GM19467 (cell line): ENCODE measurements at regions not wholly inside any gene's neighbourhood (a gene's known extent, or its start where the extent isn't known, plus 50 kb on each side); places are given as distances from the start of the nearest gene placed in this dataset.

Experiments
- ATAC-seq: cut with Tn5 transposase; IDR thresholded peaks from one replicate; pipeline ENCODE4 v1.9.1; 2021; ENCODE audit warnings: mild to moderate bottlenecking, moderate library complexity; ENCODE audit not compliant: unreplicated experiment

DNA sequence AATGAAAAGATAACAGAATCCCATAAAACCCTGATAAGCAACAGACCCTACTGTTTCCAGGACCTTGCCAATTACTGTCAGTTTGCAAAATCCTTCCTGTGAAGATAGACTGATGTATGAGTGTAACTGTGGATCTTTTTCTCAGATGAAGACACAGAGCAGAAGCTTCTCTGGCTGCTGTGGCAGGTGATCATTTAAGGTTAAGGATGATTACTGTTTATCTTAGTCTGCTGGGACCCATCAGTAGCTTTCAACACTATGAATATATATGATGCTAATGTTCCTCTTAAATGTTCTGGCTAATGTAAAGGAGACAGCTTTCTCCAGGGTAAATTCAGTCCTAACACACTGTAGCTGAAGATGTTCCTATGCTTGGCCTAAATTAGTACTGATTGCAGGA is 56.0 kb upstream of the CTTNBP2 start:
- no peak for ATAC-seq

DNA sequence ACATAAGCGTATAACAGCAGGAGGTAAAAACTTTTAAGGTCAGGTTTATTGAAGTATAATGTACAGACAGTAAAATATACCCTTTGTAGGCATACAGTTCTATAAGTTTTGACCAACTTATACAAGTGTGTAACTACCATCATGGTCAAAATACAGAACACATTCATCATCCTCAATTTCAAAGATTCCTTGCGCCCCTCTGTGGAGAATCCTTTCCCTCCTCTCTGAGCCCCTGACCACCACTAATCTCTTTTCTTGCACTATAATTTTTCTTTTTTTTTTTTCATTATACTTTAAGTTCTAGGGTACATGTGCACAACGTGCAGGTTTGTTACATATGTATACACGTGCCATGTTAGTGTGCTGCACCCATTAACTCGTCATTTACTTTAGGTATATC is 58.1 kb upstream of the CTTNBP2 start:
- no peak for ATAC-seq

DNA sequence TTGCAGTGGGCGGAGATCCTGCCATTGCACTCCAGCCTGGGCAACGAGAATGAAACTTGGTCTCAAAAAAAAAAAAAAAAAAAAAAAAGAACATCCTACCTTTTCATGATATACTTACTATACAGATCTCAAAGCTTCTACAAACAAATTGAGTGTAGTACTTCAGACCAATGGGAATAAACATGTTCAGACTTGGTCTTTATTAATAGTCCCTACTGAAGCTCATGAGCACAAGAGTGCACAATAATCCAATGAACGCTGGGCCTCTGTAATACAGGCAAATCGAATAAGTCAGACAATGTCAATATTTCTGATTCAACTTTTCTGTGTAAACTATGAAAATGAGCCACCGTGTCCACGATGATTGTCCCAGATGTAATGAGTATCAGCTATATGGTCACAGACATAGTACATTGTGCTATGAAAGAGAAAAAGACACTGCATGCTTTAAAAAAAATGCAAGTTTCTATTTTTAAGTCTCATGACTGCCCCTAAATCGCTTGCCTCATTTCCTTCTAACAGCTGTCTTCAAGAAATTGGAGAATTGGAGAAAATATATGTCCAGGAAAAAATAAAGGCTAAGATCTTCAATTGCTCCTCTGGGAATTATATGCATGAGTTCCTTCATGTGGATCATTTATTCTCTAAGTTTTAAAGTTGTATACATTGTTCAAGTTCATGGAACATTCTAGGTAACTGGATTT is 64.0 kb upstream of the CTTNBP2 start:
- no peak for ATAC-seq

DNA sequence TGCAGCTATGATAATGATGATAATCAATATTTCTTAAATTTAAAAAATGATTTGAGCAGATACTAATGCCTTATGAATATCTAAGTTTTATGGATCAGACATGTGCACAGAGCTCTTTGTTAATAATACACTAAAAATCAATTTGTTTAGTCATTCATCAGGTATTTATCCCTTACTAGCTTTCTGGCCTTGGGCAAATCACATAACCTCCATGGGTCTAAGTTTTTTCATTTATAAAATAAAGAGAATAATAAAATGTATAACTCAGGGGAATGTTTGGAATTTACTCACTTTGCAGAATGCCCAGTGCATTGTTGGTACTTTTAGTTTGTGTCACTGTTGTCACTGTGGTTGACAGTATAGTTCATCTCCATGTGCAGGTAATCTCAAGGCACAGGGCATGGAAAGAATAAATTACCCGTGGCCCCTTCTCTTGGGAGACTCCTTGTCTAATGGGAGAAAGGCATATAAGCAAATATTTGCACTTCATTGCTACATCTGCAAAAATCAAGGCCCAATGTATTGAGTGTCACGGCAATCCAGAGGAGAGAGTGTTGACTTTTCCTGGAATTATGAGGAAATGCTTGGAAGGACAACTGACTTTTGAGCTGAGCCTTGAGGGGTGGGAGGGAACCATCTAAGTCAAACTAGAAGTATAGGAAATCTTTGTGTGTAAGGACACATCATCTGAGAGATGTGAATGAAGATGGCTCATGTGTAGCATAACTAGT is 64.7 kb upstream of the CTTNBP2 start:
- ATAC-seq, result no peak

DNA sequence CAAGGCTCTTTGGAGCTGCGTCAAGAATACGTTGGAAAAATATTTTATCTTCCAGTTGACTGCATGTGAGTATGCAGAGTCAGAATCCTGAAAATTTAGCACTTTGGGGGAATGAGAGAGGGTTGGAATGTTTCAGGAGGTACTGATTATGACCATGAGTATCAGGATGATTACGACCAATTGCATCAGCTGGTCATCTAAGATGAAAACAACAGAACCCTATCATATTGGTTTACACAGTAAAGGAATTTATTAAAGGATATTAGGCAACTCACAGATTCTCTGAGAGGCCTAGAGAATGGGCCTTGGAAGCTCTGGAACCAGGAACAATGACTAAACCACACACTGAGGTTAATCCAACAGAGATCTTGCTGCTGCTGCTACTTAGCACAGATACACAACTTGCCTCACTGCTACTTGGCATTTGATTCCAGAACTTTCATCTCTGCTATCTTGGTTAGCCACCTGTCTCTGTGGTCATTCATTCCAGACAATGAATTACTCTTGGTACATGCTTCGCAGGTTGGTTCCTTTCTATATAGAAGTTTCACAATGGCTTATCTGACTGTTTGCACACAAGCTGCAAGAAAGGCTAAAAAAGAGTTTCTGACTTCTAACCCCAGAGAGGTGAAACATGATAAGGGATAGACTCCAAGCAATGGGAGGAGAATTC is 68.0 kb upstream of the CTTNBP2 start:
- no peak for ATAC-seq

DNA sequence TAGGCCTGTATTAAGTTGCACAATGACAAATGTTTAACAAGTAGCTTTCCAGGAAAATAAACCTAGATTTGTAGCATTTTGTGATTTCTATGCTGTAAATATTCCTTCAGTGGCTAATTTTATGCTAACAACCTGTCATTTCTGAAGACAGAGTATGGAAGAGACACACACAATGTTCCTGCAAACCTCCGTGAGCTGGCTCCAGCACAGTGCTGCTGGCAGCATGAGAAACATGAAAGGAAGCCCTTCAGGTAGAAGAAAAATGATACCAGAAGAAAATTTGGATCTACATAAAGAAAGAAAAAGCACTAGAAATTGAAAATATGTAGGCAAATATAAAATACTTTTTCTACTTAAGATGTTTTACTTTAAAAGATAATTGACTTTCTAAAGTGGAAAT is 69.5 kb upstream of the CTTNBP2 start:
- no peak for ATAC-seq

DNA sequence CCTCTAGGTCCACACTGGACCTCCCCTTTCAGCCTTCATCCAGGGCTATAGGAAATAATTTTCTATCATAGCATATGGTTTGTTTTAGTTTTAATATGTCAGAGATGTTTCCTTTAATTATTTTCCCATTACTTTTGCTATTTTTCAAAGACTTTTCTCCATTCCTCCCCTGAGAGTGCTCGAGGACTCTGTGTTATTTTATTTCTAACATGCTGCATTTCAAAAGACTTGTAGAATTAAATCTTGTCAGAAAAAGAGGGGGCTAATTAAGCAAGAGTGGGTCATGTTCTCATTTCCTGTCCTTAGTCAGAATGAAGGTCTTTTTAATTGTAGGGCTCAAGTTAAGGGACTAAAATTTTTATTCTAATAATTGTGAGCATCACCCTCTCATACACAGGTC is 71.6 kb upstream of the CTTNBP2 start:
- ATAC-seq, result no peak

DNA sequence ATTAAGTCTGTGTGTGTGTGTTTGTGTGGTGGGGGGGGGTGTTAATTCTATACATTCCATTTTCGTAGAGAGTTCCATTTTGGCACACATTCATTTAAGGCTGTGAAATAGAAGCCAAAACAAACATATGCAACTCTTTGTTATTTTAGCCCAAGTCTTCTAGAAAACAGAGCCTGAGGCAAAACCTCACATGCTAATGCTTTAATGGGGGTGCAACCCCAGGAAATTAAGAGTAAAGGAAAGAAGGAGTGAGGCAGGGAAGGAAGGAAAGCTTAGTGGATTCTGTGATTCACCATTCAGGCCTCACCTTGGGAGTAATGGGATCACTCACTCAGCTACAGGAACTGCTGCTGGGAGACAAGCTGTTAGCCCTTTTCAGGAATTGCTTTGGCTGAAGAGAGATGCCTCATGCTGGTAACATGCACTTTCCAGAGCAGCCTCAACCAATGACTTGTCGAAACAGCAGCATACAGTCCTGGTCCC is 73.0 kb upstream of the CTTNBP2 start:
- ATAC-seq, result no peak

DNA sequence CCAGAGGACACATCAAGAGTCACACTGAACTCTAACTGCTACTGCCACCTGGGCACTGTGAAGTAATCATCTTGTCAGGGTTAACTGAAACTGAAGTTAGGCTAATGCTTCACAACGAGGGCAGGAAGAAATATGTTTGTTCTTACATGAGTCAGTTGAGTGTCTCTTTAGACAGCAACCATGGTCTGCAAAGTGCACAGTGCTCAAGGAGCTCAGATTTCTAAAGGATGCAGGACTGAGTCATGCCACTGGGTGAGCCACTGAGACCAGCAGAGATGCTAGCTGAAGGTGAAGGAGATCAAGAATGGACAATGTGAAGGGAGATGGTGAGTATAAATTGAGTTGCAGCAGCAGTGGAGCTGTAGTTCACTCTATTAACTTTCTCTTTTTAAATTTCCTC is 76.0 kb upstream of the CTTNBP2 start:
- ATAC-seq, result no peak

DNA sequence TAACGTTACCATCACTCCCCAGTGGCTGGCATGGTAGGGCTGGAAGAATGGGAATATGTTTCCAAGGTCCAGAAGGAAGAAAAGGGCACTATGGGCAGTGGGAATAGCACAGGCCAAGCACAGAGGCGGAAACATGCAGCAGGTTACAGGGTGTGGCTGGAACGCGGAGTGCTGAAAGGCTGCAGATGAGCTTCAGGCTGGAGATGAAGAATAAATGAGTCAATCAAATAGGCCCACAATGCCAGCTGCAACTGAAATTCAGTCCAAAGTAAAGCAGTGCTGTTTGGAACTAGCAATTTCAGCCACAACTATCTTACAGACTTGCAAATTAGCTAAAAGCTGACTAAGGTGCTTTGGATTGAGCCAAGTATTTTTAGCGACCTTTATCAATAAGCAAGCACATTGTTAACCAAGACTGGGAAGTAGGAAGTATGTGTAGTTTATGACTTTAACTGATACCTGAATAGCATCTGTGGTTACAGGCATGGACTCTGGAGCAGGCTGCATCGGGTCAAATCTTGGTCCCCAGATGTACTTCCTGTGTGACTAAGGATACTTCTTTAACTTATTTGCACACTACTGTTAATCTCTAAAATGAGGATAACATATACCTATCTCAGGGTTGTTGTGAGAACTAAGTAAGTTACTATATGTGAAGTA is 77.5 kb upstream of the CTTNBP2 start:
- ATAC-seq, result no peak

DNA sequence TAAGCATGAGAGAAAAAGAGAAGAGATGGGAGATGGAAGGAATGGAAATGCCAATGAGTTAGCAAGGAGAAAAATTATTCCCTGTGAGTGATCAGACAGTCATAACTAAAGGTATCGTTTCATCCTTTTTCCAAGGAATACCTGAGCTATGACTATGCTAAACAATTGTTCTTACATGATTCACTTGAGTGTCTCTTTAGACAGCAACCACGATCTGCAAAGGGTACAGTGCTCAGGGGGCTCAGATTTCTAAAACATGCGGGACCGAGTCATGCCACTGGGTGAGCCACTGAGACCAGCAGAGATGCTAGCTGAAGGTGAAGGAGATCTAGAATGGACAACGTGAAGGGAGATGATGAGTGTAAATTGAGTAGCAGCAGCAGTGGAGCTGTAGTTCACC is 78.0 kb upstream of the CTTNBP2 start:
- ATAC-seq, result no peak

DNA sequence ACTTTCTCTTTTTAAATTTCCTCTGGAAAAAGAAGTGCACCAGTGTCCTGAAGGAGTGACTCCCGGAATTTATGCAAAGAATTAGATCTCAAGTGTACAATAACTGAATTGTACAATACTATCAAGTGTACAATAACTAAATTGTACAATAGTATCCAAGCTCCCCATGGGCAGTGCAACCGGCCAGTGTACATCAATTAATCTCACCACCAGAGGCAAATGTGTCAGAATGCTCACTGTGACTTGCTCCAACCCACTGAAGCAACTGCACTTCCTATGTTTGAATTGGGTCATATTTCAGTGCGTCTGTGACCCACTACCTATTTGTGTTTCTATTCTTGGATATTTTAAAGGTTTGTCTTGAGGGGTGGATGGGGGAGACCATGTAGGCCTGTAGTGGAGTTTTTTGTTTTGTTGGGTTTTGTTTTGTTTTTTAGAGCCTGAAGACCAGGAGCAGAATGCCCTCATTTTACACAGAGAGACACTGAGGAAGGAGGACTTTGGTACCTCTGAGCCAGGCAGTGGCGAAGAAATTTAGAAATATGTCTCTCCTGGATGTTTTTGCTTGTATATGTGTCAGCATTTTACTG is 78.5 kb upstream of the CTTNBP2 start:
- ATAC-seq, result no peak

DNA sequence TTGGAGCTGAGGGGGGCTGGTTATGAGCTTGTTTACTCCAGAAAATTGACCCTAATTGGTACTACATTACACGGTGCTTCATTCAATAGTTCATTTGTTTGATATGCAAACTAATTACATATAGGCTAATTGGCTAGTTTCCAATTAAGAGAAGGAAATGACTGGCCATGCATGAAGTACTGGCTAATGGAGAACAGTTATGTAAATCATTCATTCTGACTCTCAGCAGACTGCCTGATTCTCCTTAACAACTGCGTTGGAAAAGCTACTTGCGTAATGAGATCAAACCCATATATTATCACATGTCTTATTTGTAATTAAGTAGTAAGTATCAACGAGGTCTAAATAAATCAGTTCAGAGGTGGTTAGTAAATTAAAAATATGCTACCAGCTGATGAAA is 81.8 kb upstream of the CTTNBP2 start:
- no peak for ATAC-seq

DNA sequence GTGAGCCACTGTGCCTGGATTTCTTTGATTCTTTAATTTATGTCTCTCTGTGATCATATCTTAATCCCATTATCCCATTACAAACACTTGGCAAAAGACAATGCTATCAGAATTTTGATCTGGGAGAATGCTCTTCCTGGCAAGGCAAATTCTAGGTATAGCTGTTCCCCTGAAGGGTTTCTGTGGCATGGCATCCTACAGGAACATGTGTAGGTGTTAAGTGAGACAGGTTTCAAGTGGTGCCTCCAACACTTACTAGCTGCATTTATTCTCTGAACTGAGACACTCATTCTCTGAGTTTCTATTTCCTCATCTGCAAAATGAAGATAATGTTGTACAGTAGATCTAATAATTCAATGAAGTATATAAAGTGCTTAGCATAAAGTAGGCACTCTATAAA is 87.1 kb upstream of the CTTNBP2 start:
- ATAC-seq, result no peak

DNA sequence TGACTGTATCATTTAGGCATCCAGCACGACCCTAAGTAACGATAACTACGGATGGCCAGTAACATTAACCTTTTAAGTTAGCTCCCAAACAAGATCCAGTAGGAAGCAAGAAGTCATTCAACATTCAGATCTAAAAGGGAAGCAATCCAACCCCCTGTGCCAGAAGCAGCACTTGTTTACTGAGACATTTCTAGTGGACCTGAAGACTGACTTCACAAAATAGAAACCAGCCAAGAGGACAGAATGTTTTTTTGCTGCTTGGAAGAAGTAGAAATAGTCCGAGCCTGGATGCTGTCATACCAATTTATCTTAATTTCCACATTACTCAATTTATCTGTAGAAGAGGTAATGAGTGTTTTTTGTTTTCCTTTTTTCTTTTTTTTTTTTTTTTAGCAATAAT is 88.0 kb upstream of the CTTNBP2 start:
- ATAC-seq, result no peak

DNA sequence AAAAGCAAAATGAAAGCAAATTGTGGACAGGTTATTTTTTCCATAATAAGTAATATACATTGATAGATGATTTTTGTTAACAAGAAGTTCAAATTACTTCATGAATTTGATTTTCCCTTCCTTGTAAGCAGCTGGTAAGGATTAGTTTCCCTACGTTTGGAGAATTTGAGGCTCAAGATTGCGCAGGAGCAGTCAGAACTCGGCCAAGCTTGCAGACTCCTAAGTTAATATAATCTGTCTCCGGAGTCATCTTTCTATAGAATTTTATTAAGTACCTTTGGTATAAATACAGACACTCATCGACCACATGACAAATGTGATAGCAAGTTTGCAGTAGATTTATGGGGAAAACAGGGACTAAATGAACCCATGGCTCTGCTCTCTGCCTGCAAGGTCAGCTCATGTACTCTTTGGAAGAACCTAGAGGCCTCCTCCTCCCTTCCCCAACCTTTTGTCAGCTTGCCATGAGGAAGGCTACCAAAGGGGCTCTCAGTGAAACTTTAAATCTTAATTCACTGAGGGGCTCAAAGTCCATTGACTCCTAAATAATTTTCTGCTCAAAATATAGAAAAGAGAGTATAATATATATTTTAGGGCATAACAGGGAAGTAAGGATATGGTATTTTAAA is 89.2 kb upstream of the CTTNBP2 start:
- no peak for ATAC-seq

DNA sequence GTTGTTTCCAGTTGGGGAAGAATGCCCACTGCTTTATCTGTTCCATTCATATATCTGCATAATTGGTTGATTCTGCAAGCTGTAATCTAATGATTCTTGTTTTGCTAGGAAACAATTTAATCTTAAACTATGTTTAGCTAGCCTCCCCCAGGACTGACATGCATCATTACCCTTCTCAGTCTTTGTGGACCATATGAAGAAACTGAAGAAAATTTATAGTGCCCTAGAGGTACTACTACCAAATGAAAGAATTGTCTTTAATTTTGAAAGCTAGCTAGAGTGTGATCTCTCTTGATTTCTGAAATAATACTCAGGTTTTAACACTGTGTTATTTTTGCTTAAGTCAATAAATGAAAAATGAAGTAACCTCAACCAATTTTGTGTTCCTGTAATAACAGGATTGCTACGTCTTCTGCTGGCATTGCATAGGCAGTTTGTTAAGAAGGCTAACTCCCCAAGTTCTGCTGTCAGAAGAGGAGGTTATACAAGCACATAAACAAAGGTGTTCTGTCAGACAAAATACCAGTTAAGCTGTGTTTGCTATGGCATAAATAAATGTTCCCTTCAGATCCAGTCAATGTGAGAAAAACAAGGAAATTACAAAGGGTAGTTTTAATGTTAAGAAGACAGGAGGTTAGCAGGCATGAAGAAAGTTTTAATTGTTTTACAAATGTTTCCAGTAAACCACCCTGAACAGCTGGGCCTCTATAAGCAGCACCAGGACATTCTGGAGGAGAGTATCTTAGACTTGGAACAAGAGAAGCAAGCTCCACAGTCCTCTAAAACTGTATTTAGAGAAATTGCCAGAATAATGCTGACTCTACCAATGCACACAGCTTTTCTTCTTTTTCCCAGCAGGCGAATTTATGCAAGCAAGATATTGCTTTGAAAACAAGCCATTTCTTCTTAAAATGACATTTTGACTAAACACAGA is 90.3 kb upstream of the CTTNBP2 start:
- ATAC-seq, result no peak

DNA sequence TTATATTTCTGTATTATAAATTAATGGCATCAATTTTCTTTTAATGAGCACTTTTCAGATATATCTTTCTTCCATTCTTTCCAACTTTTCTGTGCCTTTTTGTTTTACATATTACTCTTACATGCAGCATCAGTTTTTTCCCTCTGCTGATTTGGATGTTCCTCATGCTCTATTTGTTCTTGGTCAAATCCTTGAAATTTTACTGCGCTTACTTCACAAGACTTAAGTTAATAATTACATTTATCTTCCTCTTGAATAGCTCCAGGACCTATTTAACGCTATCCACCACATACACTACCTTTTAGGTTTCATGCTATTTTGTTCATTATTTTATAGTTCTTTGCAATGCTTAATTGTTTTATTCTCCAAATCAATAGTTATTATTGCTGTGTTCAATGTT is 97.6 kb upstream of the CTTNBP2 start:
- no peak for ATAC-seq

DNA sequence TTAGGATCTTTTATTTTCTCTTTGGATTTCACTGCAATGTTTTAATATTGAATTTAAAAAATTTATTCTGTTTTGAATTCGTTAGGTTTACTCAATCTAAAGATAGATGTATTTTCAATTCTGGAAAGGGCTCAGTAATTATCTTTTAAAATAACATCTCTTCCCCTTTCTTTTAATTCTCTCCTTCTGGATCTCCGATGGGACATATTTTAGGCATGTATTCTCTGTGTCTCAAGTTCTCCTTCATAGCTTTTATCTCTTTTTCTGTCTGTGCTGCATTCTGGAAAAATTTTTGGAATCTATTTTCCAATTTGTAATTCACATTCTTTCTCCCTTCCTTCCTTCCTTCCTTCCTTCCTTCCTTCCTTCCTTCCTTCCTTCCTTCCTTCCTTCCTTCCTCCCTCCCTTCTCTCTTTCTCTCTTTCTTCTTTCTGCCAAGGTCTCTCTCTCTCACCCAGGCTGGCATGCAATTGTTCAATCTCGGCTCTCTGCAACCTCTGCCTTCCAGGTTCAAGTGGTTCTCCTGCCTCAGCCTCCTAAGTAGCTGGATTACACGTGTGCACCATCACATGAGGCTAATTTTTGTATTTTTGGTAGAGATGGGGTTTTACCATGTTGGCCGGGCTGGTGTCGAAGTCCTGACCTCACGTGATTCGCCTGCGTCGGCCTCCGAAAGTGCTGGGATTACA is 98.5 kb upstream of the CTTNBP2 start:
- no peak for ATAC-seq
